B cell (primary cell): ENCODE measurements at regions not wholly inside any gene's neighbourhood (a gene's known extent, or its start where the extent isn't known, plus 50 kb on each side); places are given as distances from the start of the nearest gene placed in this dataset.

Experiments used
- ATAC-seq: fragments of 200-7000 bp; cut with Tn5 transposase; one replicate; pipeline ENCODE4 v1.10.0; 2021; ENCODE audit warnings: low read depth, mild to moderate bottlenecking, moderate number of reproducible peaks, moderate library complexity
- CTCF ChIA-PET: fragments of 350-600 bp; sonication (Branson Sonifier 250); formaldehyde crosslinking; loops from one replicate; lab custom pipeline; 2021; ENCODE audit warnings: antibody characterized with exemption, inconsistent platforms; lab: Charles Lee
- POLR2A ChIA-PET: fragments of 350-600 bp; sonication (Branson Sonifier 250); formaldehyde crosslinking; loops from one replicate; lab custom pipeline; 2021; ENCODE audit warnings: antibody characterized with exemption; lab: Charles Lee
- DNase-seq: peaks from one replicate; pipeline ENCODE4 v3.0.0; 2013
- H2AFZ ChIP-seq: 2 replicates; pipeline ENCODE4 v1.6.1; 2012; ENCODE audit warnings: mild to moderate bottlenecking, low read depth, low read length; ENCODE audit not compliant: insufficient read depth, poor library complexity, severe bottlenecking
- H3K27ac ChIP-seq, 2 donors: 1 replicate in 1 of 2; 2 replicates in 1 of 2; pipeline ENCODE4 v1.5.1; 2012 to 2013; ENCODE audit warnings: low read length in 2 of 2, mild to moderate bottlenecking in 2 of 2, moderate library complexity in 1 of 2
- H3K27me3 ChIP-seq, 4 experiments: fragments of 200-600 bp in 1 of 4; sonication (generic) in 1 of 4; replicated peaks in 1 of 4; 1 replicate in 2 of 4; 2 replicates in 2 of 4; pipeline versions ENCODE4 v1.6.1 to v1.7.0; 2013 to 2016; ENCODE audit warnings: low read length in 3 of 4, mild to moderate bottlenecking in 2 of 4, mixed read lengths in 1 of 4, moderate library complexity in 1 of 4; ENCODE audit not compliant: insufficient read depth in 4 of 4, control insufficient read depth in 3 of 4; ENCODE audit errors: control extremely low read depth in 1 of 4
- H3K36me3 ChIP-seq, 2 experiments: replicated peaks in 1 of 2; 1 replicate in 1 of 2; 2 replicates in 1 of 2; pipeline versions ENCODE4 v1.6.1 to v1.7.1; 2013; ENCODE audit warnings: low read length in 1 of 2; ENCODE audit not compliant: insufficient read depth in 2 of 2, control insufficient read depth in 1 of 2; ENCODE audit errors: control extremely low read depth in 1 of 2, extremely low read depth in 1 of 2
- H3K4me1 ChIP-seq, 2 donors: fragments of 200-600 bp in 1 of 2; sonication (generic) in 1 of 2; 1 replicate in 1 of 2; 2 replicates in 1 of 2; pipeline versions ENCODE4 v1.5.1 to v1.6.1; 2013 to 2017; ENCODE audit warnings: low read length in 2 of 2; ENCODE audit not compliant: control insufficient read depth in 2 of 2, insufficient read depth in 2 of 2
- H3K4me2 ChIP-seq: replicated peaks from 2 replicates; pipeline ENCODE3; 2012; ENCODE audit warnings: mild to moderate bottlenecking, low read depth, low read length; ENCODE audit not compliant: poor library complexity, severe bottlenecking
- H3K4me3 ChIP-seq, 5 experiments: fragments of 200-600 bp in 1 of 5; sonication (generic) in 1 of 5; 1 replicate in 3 of 5; 2 replicates in 2 of 5; pipeline versions ENCODE4 v1.5.1 to v1.7.0; 2011 to 2016; ENCODE audit warnings: low read length in 4 of 5, mild to moderate bottlenecking in 4 of 5, low read depth in 2 of 5, control low read depth in 1 of 5, moderate library complexity in 1 of 5; ENCODE audit not compliant: insufficient read depth in 1 of 5; ENCODE audit errors: control extremely low read depth in 1 of 5, extremely low read depth in 1 of 5
- H3K79me2 ChIP-seq: fragments of 200-600 bp; sonication (generic); one replicate; pipeline ENCODE4 v1.6.0; 2016; ENCODE audit warnings: low read length; ENCODE audit not compliant: control insufficient read depth, insufficient read depth
- H3K9ac ChIP-seq: fragments of 200-600 bp; sonication (generic); 2 replicates; pipeline ENCODE4 v1.6.1; 2017; ENCODE audit warnings: mild to moderate bottlenecking, low read length, moderate library complexity
- H3K9me3 ChIP-seq, 3 donors: one replicate each; pipeline versions ENCODE4 v1.6.1 to v1.7.1; 2013; ENCODE audit warnings: low read length in 2 of 3; ENCODE audit not compliant: control insufficient read depth in 2 of 3, insufficient read depth in 1 of 3; ENCODE audit errors: control extremely low read depth in 1 of 3
- H4K20me1 ChIP-seq: 2 replicates; pipeline ENCODE4 v1.6.0; 2012; ENCODE audit warnings: mild to moderate bottlenecking, low read length; ENCODE audit not compliant: insufficient read depth, control insufficient read depth, poor library complexity, severe bottlenecking
- H3K27ac Mint-ChIP-seq: one replicate; pipeline ENCODE4 v1.8.0; 2021; ENCODE audit warnings: mixed read lengths
- H3K27me3 Mint-ChIP-seq: one replicate; pipeline ENCODE4 v1.8.0; 2021; ENCODE audit warnings: mixed read lengths
- H3K4me1 Mint-ChIP-seq: one replicate; pipeline ENCODE4 v1.8.0; 2021; ENCODE audit warnings: mixed read lengths
- H3K4me3 Mint-ChIP-seq: one replicate; pipeline ENCODE4 v1.8.0; 2021; ENCODE audit warnings: mixed read lengths
- H3K9me3 Mint-ChIP-seq: one replicate; pipeline ENCODE4 v1.8.0; 2022; ENCODE audit warnings: mixed read lengths; ENCODE audit not compliant: insufficient read depth
- EZH2 ChIP-seq: IDR thresholded peaks from 2 replicates; pipeline ENCODE4 v1.6.1; 2012; ENCODE audit warnings: borderline replicate concordance, low read depth, mild to moderate bottlenecking, moderate library complexity, low read length; ENCODE audit not compliant: insufficient read depth, poor library complexity, severe bottlenecking
- WGBS: methylation state at CpG from one replicate; pipeline ENCODE4 v1.1.5; 2013; ENCODE audit warnings: missing lambda C conversion rate; ENCODE audit not compliant: insufficient coverage; 5-methylcytosine and 5-hydroxymethylcytosine counted together
- intact Hi-C: fragments of 100-400 bp; cut with micrococcal nuclease; formaldehyde crosslinking; loops from one replicate; pipeline ENCODE4 v1.10.0; 2022
- TF ChIP-seq, protein P1 (sequence below): fragments of 200-600 bp; IDR thresholded peaks from one replicate; pipeline ENCODE4 v1.8.0; 2022; ENCODE audit warnings: antibody characterized with exemption, mild to moderate bottlenecking

GRCh38 chr7:109127145-109127544 is 557.5 kb downstream of the DNAJB9 start:
- Mint-ChIP-seq H3K4me3 (no peak overlapping the region), H3K4me1 (no peaks in the 10 kb centered on the region), H3K27me3 (no peaks in the 10 kb centered on the region), H3K27ac (no peak overlapping the region), H3K9me3 (no peaks in the 10 kb centered on the region)
- no peaks in the 10 kb centered on the region for H3K9me3 ChIP-seq
- H3K4me1 ChIP-seq, result no peaks in the 10 kb centered on the region
- ChIA-PET CTCF (no interaction called here), POLR2A (no interaction called here)
- TF ChIP-seq EZH2, result no peak
- intact Hi-C loops, result no loop called here
- H3K79me2 ChIP-seq, result no peaks in the 10 kb centered on the region
- WGBS, result no CpG with 5 or more reads among the region's 1 CpG
- H3K27ac ChIP-seq, result no peak overlapping the region
- H3K27me3 ChIP-seq, result no peaks in the 10 kb centered on the region
- H4K20me1 ChIP-seq, result no peaks in the 10 kb centered on the region
- H3K4me3 ChIP-seq, result no peak overlapping the region
- no peak overlapping the region for H2AFZ ChIP-seq
- DNase-seq (no peak), ATAC-seq (no peak)
- H3K4me2 ChIP-seq, result no peak overlapping the region
- H3K36me3 ChIP-seq, result no peaks in the 10 kb centered on the region
- H3K9ac ChIP-seq, result no peak overlapping the region

- Histone ChIP-seq H3K4me1 (no peaks in the 10 kb centered on the region), H3K4me2 (no peak overlapping the region), H4K20me1 (no peaks in the 10 kb centered on the region), H3K9me3 (peaks cover 0 to 9% (median 7%) of the 10 kb centered on the region in 3 donors), H3K79me2 (no peaks in the 10 kb centered on the region), H3K9ac (no peak overlapping the region), H3K27me3 (no peaks in the 10 kb centered on the region), H3K27ac (no peak overlapping the region), H3K4me3 (no peak overlapping the region), H2AFZ (no peak overlapping the region), H3K36me3 (no peaks in the 10 kb centered on the region)
- TF ChIP-seq EZH2, result no peak
- TF ChIP-seq, protein P1, sequence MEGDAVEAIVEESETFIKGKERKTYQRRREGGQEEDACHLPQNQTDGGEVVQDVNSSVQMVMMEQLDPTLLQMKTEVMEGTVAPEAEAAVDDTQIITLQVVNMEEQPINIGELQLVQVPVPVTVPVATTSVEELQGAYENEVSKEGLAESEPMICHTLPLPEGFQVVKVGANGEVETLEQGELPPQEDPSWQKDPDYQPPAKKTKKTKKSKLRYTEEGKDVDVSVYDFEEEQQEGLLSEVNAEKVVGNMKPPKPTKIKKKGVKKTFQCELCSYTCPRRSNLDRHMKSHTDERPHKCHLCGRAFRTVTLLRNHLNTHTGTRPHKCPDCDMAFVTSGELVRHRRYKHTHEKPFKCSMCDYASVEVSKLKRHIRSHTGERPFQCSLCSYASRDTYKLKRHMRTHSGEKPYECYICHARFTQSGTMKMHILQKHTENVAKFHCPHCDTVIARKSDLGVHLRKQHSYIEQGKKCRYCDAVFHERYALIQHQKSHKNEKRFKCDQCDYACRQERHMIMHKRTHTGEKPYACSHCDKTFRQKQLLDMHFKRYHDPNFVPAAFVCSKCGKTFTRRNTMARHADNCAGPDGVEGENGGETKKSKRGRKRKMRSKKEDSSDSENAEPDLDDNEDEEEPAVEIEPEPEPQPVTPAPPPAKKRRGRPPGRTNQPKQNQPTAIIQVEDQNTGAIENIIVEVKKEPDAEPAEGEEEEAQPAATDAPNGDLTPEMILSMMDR, result no peak
- DNase-seq (no peak), ATAC-seq (no peak)
- ChIA-PET POLR2A (no interaction called here), CTCF (no interaction called here)
- no CpG with 5 or more reads among the region's 1 CpG for WGBS
- intact Hi-C loops, result no loop called here
- H3K9me3 Mint-ChIP-seq, result peaks cover 10% of the 10 kb centered on the region
- H3K27ac Mint-ChIP-seq, result no peak overlapping the region
- H3K4me1 Mint-ChIP-seq, result no peaks in the 10 kb centered on the region
- H3K4me3 Mint-ChIP-seq, result no peak overlapping the region
- no peaks in the 10 kb centered on the region for H3K27me3 Mint-ChIP-seq
Observed at GRCh38 chr7:109131141-109131540, 561.5 kb downstream of the DNAJB9 start.
